PC-3 (cell line): ENCODE measurements at regions not wholly inside any gene's neighbourhood (a gene's known extent, or its start where the extent isn't known, plus 50 kb on each side); places are given as distances from the start of the nearest gene placed in this dataset.

ENCODE experiments used
- ATAC-seq: fragments of 200-7000 bp; cut with Tn5 transposase; 2 replicates; pipeline ENCODE4 v1.9.1; 2020; ENCODE audit warnings: mild to moderate bottlenecking, moderate library complexity
- BruUV-seq: library from RNA; stranded (reverse); fragments of 400-500 nt; replicated peaks from 2 replicates; lab custom pipeline; 2021; lab: Mats Ljungman, UMichigan
- CTCF ChIA-PET: fragments of 300-600 bp; sonication (Branson Sonifier 250); formaldehyde crosslinking; loops from one replicate; lab custom pipeline; 2022; ENCODE audit warnings: antibody characterized with exemption; lab: Charles Lee
- POLR2A ChIA-PET: fragments of 300-600 bp; sonication (Branson Sonifier 250); formaldehyde crosslinking; loops from one replicate; lab custom pipeline; 2022; ENCODE audit warnings: antibody characterized with exemption; ENCODE audit not compliant: unreplicated experiment; lab: Charles Lee
- DNase-seq: peaks from one replicate; pipeline ENCODE4 v3.0.0-alpha.2; 2015
- H2AFZ ChIP-seq: fragments of 300-600 bp; sonication (generic); 2 replicates; pipeline ENCODE4 v1.6.0; 2016; ENCODE audit warnings: antibody characterized with exemption, low read length
- H3F3A ChIP-seq: fragments of 300-600 bp; sonication (generic); one replicate; pipeline ENCODE4 v1.6.0; 2017; ENCODE audit warnings: antibody characterized with exemption, low read length, control low read depth, mild to moderate bottlenecking; ENCODE audit not compliant: unreplicated experiment
- H3K27ac ChIP-seq: fragments of 300-600 bp; sonication (generic); 2 replicates; pipeline ENCODE4 v1.5.1; 2016; ENCODE audit warnings: mild to moderate bottlenecking, low read length
- H3K27me3 ChIP-seq: fragments of 300-600 bp; sonication (generic); 2 replicates; pipeline ENCODE4 v1.6.1; 2016; ENCODE audit warnings: low read length, mixed read lengths
- H3K36me3 ChIP-seq: fragments of 300-600 bp; sonication (generic); 2 replicates; pipeline ENCODE4 v1.6.1; 2016; ENCODE audit warnings: low read depth, mixed run types, low read length, mixed read lengths
- H3K4me1 ChIP-seq: fragments of 300-600 bp; sonication (generic); 2 replicates; pipeline ENCODE4 v1.5.1; 2016; ENCODE audit warnings: low read length; ENCODE audit not compliant: insufficient read depth
- H3K4me2 ChIP-seq: fragments of 300-600 bp; sonication (generic); 2 replicates; pipeline ENCODE4 v1.6.0; 2016; ENCODE audit warnings: low read length
- H3K4me3 ChIP-seq: fragments of 300-600 bp; sonication (generic); 2 replicates; pipeline ENCODE4 v1.5.1; 2016; ENCODE audit warnings: mild to moderate bottlenecking, low read length, mixed read lengths
- H3K79me2 ChIP-seq: fragments of 300-600 bp; sonication (generic); 2 replicates; pipeline ENCODE4 v1.6.1; 2017; ENCODE audit warnings: low read length, mixed read lengths
- H3K9ac ChIP-seq: fragments of 300-600 bp; sonication (generic); 2 replicates; pipeline ENCODE4 v1.6.0; 2016; ENCODE audit warnings: mild to moderate bottlenecking, low read length
- H3K9me2 ChIP-seq: fragments of 300-600 bp; sonication (generic); replicated peaks from 2 replicates; pipeline ENCODE4 v1.6.1; 2016; ENCODE audit warnings: mixed run types, low read length, mixed read lengths
- H3K9me3 ChIP-seq: fragments of 300-600 bp; sonication (generic); 2 replicates; pipeline ENCODE4 v1.6.1; 2016; ENCODE audit warnings: low read length, mixed read lengths
- H4K20me1 ChIP-seq: fragments of 300-600 bp; sonication (generic); 2 replicates; pipeline ENCODE4 v1.6.1; 2016; ENCODE audit warnings: low read length, mixed read lengths
- CTCF ChIP-seq: fragments of 300-600 bp; sonication (generic); conservative IDR thresholded peaks from 2 replicates; pipeline ENCODE4 v1.5.1; 2017; ENCODE audit warnings: antibody characterized with exemption, low read depth, mild to moderate bottlenecking, low read length
- EZH2 ChIP-seq: fragments of 300-600 bp; sonication (generic); IDR thresholded peaks from one replicate; pipeline ENCODE4 v1.6.1; 2017; ENCODE audit warnings: antibody characterized with exemption, mild to moderate bottlenecking, low read length; ENCODE audit not compliant: unreplicated experiment
- EZH2phosphoT487 ChIP-seq: fragments of 300-600 bp; sonication (generic); IDR thresholded peaks from 2 replicates; pipeline ENCODE4 v1.6.1; 2018; ENCODE audit warnings: mild to moderate bottlenecking, antibody characterized with exemption, low read length, borderline replicate concordance
- intact Hi-C: fragments of 100-400 bp; cut with micrococcal nuclease; formaldehyde crosslinking; loops from 2 replicates; pipeline ENCODE4 v1.9.0; 2023

GRCh38 chr16:9689597-9689996, 492.6 kb downstream of the GRIN2A start:
- ATAC-seq, result no peak
- BruUV-seq, result no TSS peak
- Histone ChIP-seq H2AFZ (no peak overlapping the region), H3K9me3 (no peaks in the 10 kb centered on the region), H3K9ac (no peak overlapping the region), H3K4me1 (no peaks in the 10 kb centered on the region), H3K27ac (no peak overlapping the region), H3K79me2 (no peaks in the 10 kb centered on the region), H3K4me3 (no peak overlapping the region), H3K36me3 (no peaks in the 10 kb centered on the region), H3F3A (no peaks in the 10 kb centered on the region), H3K27me3 (no peaks in the 10 kb centered on the region), H4K20me1 (no peaks in the 10 kb centered on the region), H3K9me2 (no peaks in the 10 kb centered on the region), H3K4me2 (no peak overlapping the region)
- ChIA-PET CTCF (no interaction called here), POLR2A (no interaction called here)
- no peak for TF ChIP-seq EZH2phosphoT487
- TF ChIP-seq CTCF, result no peak
- no peak for TF ChIP-seq EZH2
- intact Hi-C loops, result no loop called here
- no peak for DNase-seq

DNA sequence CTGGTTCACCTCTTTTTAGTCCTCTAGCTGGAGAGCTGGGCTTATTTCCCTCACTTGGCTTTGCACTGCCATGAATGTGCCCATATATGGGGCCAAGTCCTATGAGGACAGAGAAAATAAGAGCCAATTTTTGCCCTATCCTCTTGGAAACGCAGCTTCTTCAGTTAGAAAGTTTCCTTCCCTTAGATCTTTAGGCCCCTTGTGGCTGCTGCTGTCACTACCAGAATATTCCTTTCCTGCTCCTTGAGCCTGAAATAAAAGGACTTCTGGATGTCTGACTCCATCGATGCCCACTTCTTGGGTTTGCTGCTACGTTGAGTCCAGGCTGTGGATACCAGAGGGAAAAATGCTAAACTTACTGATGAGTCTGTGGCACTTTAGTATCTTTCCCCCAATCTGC, 487.1 kb downstream of the GRIN2A start:
- no peak overlapping the region for H3K4me2 ChIP-seq
- H3K27me3 ChIP-seq, result no peaks in the 10 kb centered on the region
- H3K4me3 ChIP-seq, result no peak overlapping the region
- no peaks in the 10 kb centered on the region for H3K36me3 ChIP-seq
- no peaks in the 10 kb centered on the region for H4K20me1 ChIP-seq
- intact Hi-C loops, result no loop called here
- ChIA-PET POLR2A (no interaction called here), CTCF (no interaction called here)
- no peak overlapping the region for H3K9ac ChIP-seq
- H3K79me2 ChIP-seq, result no peaks in the 10 kb centered on the region
- ATAC-seq, result no peak
- no peak for TF ChIP-seq EZH2phosphoT487
- TF ChIP-seq CTCF, result no peak
- no peak for TF ChIP-seq EZH2
- BruUV-seq, result no TSS peak
- no peaks in the 10 kb centered on the region for H3K9me2 ChIP-seq
- no peaks in the 10 kb centered on the region for H3K9me3 ChIP-seq
- no peaks in the 10 kb centered on the region for H3F3A ChIP-seq
- H3K27ac ChIP-seq, result no peak overlapping the region
- no peak overlapping the region for H2AFZ ChIP-seq
- DNase-seq, result no peak
- H3K4me1 ChIP-seq, result no peaks in the 10 kb centered on the region
